Amniotic stem cell (primary cell): ENCODE measurements at regions not wholly inside any gene's neighbourhood (a gene's known extent, or its start where the extent isn't known, plus 50 kb on each side); places are given as distances from the start of the nearest gene placed in this dataset.

Experiments
- DNase-seq: peaks from one replicate; lab custom pipeline; 2025; lab: John Stamatoyannopoulos, UW

GRCh38 chr16:76906552-76906951 lies 284.4 kb upstream of the MON1B start:
- DNase-seq: no peak

DNA sequence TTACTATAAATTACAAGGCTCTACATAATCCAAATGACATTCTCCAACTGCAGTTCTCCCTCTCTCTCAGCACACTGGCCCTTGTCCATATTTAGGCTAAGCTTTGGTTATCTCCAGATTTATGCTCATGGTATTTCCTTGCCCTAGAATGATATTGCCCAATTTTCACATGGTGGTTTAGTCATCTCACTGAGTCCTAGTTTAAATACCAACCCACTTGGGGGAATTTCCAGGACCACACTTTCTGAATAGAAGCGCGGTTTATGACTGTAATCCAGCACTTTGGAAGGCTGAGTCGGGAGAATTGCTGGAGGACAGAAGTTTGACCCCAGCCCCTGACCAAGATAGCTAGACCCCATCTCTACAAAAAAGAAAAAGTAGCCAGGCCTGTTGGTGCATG lies 280.1 kb upstream of the MON1B start:
- DNase-seq: peak; percentile 69

DNA sequence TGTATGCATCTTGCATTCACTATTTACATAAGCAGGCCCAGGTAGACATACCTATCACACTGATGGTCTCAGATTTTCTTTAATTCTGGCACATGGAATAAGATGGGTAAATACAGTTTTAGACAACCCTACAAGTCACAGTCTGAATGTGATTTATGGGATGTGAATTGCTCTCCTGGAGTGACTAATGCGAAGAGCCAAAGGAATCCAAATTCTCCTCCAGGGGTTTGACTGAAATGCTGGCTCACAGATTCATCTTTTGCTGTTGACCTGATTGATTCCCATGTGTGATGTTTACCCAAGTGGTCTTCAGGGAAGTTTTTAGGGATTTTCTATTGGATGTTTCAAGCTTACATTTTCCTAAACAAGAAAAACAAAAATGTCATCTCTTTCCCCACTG lies 277.9 kb upstream of the MON1B start:
- no peak for DNase-seq

DNA sequence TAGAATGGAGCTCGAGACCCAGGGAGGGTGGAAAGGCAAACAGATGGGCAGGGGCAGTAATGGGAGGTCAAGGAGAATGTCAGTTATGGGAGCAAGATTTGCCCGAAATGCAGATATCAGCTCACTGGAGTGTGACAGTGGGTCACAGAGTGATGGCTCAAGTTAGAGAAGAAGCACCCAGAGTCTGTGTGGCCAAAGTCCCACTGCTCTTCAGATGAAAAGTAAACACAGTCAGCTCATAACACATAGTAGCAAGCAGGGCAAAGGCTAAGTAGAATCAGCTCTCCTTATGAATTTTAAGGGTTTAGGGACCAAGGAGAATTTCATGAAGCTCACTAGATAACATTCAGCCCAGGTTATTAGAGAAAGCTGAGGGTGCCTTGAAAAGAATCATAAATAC lies 264.9 kb upstream of the MON1B start:
- no peak for DNase-seq

- DNase-seq: no peak
Measured at GRCh38 chr16:76926595-76926994, 264.4 kb upstream of the MON1B start.

GRCh38 chr16:76931186-76931585 lies 259.8 kb upstream of the MON1B start:
- DNase-seq: no peak

- peak; percentile 38 for DNase-seq
Measured at GRCh38 chr16:76932541-76933211, 258.3 kb upstream of the MON1B start.

GRCh38 chr16:76940251-76940650 lies 250.7 kb upstream of the MON1B start:
- DNase-seq: no peak

DNA sequence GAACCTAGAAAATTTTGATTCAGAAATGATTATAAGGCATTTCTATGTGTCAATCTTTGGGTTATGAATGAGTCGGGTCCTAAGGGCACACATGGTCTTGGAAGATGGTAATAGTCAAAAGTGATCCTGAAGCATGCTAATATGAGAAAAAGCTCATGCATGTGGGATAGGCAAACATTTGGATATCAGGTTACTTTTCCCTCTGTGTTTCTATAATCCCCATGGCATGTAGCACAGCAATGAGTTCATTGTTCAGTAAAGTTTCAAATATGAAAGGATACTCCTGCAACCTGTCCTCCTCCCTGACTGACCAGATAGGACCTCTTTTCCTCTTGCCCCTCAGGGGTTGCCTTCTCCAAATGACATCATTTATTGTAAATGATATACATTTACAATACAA lies 249.9 kb upstream of the MON1B start:
- DNase-seq: no peak

DNA sequence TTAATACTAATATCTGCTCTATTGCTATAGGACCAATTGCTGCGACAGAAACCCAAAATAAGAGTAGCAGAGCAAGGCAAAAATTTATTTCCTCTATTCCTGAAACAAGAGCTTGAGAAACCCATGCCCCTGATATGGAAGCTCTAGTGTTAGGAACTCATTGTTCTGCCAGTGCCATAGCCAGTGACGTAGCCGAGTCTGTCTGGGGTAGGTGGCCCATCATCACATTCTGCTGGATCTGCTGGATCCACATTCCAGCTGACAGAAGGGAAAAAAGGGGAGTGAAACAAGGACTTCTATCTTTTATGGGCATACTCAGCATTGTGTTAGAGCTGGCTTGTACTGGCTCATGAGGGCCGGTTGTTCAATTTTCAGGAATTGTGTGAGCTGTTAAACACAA lies 248.9 kb upstream of the MON1B start:
- DNase-seq: no peak

GRCh38 chr16:76943921-76944320 lies 247.1 kb upstream of the MON1B start:
- DNase-seq: no peak

DNA sequence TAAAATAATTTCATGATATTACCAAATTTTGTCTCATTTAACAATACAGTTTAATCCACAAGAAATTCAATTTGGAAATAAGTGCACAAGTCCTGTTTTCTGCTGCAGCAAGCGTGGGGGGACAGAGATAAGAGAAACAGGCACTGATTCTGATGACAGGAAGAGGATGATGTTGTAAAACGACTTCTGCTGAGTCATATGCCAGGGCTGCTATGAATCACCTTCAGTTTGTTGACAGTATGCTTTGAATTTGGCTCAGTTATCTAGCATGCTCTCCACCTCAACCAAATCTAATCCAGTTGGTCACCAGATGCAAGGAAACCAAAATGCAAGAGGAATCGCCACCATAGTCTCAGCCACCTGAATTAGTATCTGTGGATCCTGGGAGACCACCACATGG lies 244.1 kb upstream of the MON1B start:
- DNase-seq: peak; percentile 78

GRCh38 chr16:76947749-76948148 lies 243.2 kb upstream of the MON1B start:
- DNase-seq: no peak

DNA sequence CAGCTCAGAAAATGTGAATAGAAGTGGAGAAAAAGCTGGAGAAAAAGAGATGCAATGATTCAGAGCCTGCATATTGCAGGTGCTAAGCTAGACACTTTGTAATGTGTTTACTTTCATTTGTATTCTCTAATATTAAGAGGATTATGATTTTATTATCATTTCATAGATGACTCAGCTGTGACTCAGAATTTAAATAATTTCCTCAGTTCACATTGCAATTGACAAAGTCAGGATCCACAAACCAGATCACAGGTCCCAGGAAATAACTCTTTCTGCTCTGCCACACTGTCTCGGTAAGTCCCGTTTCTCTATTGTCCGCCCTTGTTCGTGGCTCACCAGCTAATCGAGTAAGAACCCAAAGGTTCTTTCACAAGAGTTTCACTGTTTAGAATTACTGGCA lies 235.4 kb upstream of the MON1B start:
- no peak for DNase-seq

GRCh38 chr16:76956394-76956793 lies 234.6 kb upstream of the MON1B start:
- DNase-seq: no peak

DNA sequence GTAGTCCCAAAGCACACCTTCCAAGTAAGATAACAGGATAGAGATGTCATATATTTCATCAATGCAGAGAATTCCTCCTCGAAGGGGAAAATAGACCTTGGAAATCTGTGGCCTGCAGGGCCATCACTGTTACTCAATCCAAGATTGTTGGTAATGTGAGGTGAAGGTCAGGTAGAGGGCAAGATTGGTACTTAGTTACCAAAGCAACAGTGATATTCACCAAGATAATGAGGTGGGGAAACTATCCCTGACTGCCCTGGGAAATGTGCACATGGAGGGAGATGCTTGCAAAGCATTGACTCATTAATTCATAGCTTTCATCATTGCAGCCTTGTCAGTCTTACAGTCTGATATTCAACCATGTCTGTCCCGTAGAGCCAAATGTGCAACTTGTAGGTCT lies 234.1 kb upstream of the MON1B start:
- DNase-seq: no peak

GRCh38 chr16:76959166-76959565 lies 231.8 kb upstream of the MON1B start:
- no peak for DNase-seq

DNA sequence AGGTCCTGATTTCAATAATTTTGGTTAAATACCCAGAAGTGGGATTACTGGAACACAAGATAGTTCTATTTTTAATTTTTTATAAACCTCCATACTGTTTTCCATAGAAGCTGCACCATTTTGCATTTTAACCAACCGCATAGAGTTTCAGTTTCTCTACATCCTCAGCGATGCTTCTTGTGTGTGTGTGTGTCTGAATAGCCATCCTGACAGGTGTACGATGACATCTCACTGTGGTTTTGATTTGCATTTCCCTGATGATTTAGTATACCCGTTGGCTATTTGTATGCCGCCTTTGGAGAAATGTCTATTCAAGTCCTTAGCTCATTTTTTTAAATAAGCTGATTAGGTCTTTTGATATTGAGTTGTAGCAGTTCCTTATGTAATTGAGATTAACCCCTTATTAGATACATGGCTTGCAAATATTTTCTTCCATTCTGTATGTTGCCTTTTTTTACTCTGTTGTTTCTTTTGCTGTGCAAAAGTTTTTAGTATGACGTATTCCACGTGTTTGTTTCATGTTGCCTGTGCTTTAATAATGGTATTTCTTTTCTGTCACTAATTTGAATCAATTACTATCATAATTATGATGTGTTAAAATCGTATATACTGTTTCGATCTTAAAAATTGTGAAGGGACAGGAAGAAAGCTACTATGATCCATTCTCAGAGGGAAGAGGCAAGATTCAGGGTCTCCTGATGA lies 227.2 kb upstream of the MON1B start:
- no peak for DNase-seq

GRCh38 chr16:76964464-76965154 lies 226.4 kb upstream of the MON1B start:
- no peak for DNase-seq

DNA sequence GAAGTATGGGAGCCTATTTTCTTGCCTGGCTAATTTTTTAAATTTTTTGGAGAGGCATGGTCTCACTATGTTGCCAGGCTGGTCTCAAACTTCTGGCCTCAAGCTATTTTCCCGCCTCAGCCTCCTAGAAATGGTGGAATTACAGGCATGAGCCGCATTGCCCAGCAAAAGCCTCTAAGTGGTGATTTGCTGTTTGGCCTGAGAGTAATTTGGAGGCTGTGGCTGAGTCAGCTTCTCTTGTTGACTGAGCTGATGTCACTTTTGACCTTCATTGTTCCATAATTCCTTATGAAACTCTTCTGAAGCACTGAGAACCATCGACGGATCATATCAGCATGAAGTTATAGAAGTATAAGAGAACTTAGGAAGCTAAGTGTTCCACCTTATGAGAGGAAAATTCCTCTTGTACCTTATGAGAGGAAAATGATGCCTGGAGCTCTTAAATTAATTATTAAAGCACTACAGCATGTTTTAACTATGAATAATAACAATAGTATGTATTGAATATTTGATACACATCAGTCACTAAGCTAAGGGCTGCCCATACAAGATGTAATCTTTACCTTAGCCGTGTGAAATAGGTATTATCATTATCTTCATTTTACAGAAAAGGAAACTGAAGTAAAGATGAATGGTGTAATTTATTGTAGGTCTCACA lies 220.8 kb upstream of the MON1B start:
- no peak for DNase-seq

GRCh38 chr16:76970745-76971099 lies 220.3 kb upstream of the MON1B start:
- DNase-seq: no peak

DNA sequence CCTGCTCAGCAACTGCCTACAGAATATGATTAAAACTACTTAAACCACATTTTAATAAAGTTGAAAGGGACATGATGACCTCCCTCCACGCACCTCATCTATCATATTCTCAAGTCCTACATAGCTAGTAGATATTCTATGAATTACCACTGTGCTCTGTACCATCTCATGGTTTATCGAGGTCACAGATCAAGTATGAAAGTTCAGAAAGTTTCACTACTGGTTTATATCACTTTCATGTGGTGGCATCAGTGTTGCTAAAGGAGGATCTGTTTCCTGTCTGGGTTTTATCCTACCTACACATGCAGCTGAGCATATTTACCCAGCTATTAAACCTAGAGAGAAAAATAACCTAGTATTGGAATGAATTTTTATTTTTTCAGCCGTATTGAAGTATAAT lies 214.9 kb upstream of the MON1B start:
- no peak for DNase-seq

- no peak for DNase-seq
Measured at GRCh38 chr16:76976756-76977155, 214.2 kb upstream of the MON1B start.
